GM19099 (cell line): ENCODE measurements at regions not wholly inside any gene's neighbourhood (a gene's known extent, or its start where the extent isn't known, plus 50 kb on each side); places are given as distances from the start of the nearest gene placed in this dataset.

Experiments used
- POLR2A ChIP-seq: IDR thresholded peaks from 3 replicates; pipeline ENCODE4 v1.6.1; 2011; ENCODE audit warnings: low read depth; ENCODE audit not compliant: insufficient read length; ENCODE audit errors: extremely low read depth

- TF ChIP-seq POLR2A = no peak
Measured at GRCh38 chr3:35549690-35550089, 89.6 kb upstream of the ARPP21 start.

- no peak for TF ChIP-seq POLR2A
Measured at GRCh38 chr3:35562141-35562540, 77.2 kb upstream of the ARPP21 start.

- no peak for TF ChIP-seq POLR2A
Measured at GRCh38 chr3:35565048-35565447, 74.3 kb upstream of the ARPP21 start.
